Endodermal cell (in vitro differentiated cells): ENCODE measurements at regions not wholly inside any gene's neighbourhood (a gene's known extent, or its start where the extent isn't known, plus 50 kb on each side); places are given as distances from the start of the nearest gene placed in this dataset.

Experiments
- DNase-seq: peaks from one replicate; pipeline ENCODE4 v3.0.0-alpha.2; 2017
- H3K27ac ChIP-seq: 2 replicates; pipeline ENCODE4 v1.5.1; 2013; ENCODE audit warnings: mild to moderate bottlenecking, low read depth, low read length, moderate library complexity
- H3K27me3 ChIP-seq: 2 replicates; pipeline ENCODE4 v1.6.1; 2013; ENCODE audit warnings: mild to moderate bottlenecking, low read length, moderate library complexity; ENCODE audit not compliant: insufficient read depth, control insufficient read depth, poor library complexity, severe bottlenecking
- H3K36me3 ChIP-seq: 2 replicates; pipeline ENCODE4 v1.7.0; 2013; ENCODE audit warnings: mild to moderate bottlenecking, low read length, moderate library complexity; ENCODE audit not compliant: control insufficient read depth, insufficient read depth
- H3K4me1 ChIP-seq: one replicate; pipeline ENCODE4 v1.7.0; 2013; ENCODE audit warnings: low read length; ENCODE audit not compliant: control insufficient read depth, insufficient read depth
- H3K4me3 ChIP-seq: 2 replicates; pipeline ENCODE4 v1.5.1; 2013; ENCODE audit warnings: mild to moderate bottlenecking, low read length, moderate library complexity
- H3K9ac ChIP-seq: 2 replicates; pipeline ENCODE4 v1.6.1; 2013; ENCODE audit warnings: mild to moderate bottlenecking, low read length, moderate library complexity; ENCODE audit not compliant: poor library complexity, severe bottlenecking; ENCODE audit errors: extremely low read depth
- H3K9me3 ChIP-seq: 2 replicates; pipeline ENCODE4 v1.6.1; 2013; ENCODE audit warnings: mild to moderate bottlenecking, low read length, moderate library complexity; ENCODE audit not compliant: control insufficient read depth
- H3K27ac Mint-ChIP-seq: 2 replicates; pipeline ENCODE4 v1.8.0; 2020; ENCODE audit warnings: mixed read lengths
- H3K27me3 Mint-ChIP-seq: 2 replicates; pipeline ENCODE4 v1.8.0; 2021; ENCODE audit warnings: mild to moderate bottlenecking, mixed read lengths; ENCODE audit not compliant: insufficient read depth
- H3K36me3 Mint-ChIP-seq: 2 replicates; pipeline ENCODE4 v1.8.0; 2020; ENCODE audit warnings: low read depth, mixed read lengths
- H3K4me1 Mint-ChIP-seq: 2 replicates; pipeline ENCODE4 v1.8.0; 2020; ENCODE audit warnings: mixed read lengths
- H3K4me3 Mint-ChIP-seq: 2 replicates; pipeline ENCODE4 v1.8.0; 2020; ENCODE audit warnings: mild to moderate bottlenecking, moderate library complexity, mixed read lengths
- H3K9me3 Mint-ChIP-seq: 2 replicates; pipeline ENCODE4 v1.8.0; 2020; ENCODE audit warnings: mild to moderate bottlenecking, mixed read lengths
- WGBS, 2 experiments: methylation state at CpG; one replicate each; pipeline versions ENCODE4 v1.1.5 to v1.1.7; 2013; ENCODE audit warnings: missing lambda C conversion rate in 2 of 2, mixed read lengths in 1 of 2; ENCODE audit not compliant: insufficient coverage in 1 of 2, insufficient read length in 1 of 2; 5-methylcytosine and 5-hydroxymethylcytosine counted together
- TF ChIP-seq, protein P1 (sequence below): fragments of 200-600 bp; sonication (generic); conservative IDR thresholded peaks from 2 replicates; pipeline ENCODE4 v1.5.0; 2021; ENCODE audit warnings: antibody characterized with exemption, mild to moderate bottlenecking

DNA sequence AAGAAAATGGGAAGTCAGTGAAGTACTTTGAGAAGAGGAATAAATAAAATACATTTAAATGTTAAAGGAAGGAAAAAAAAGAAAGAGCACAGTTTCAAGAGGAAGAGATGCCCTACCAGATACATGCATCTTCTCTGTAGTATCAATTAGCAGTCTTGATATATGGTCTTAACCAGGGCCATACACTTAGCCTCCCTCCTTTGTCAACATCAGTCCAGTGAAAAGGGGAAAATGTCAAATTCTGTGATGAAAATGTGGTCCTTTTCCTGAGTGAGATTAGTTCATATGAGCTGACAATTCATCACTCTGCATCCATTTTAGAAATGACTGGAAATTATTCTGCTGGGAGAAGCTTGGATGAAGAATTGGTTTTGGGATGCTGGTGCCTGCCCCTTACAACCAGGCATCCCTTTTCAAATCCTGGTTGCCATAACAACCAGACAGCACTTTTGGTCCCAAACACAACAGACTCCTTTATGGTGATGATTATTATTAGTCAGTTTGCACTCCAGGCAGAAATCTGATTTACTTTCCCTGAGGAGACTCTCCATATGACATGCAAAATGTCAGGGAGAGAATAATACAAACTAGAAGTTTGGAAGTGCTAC is 933.6 kb upstream of the CDH8 start:
- no peaks in the 10 kb centered on the region for H3K36me3 ChIP-seq

DNA sequence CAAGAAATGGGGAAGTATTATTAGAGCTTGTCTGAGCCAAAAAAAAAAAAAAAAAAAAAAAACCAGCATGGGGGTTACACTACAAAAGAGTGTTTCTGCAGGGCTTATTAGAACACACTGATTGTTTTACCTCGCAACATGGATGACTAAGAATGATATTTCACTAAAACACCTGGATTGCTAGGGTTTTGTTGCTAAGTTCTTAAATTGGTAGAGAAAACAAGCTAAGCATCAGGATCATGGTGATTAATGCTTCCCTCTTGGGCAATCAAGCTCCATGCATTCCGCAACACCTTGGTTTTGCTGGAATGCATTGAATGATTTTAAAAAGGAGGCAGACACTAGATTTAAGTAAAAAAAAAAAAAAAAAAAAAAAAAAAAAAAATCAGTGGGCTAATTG is 931.4 kb upstream of the CDH8 start:
- no peak for DNase-seq
- Histone ChIP-seq H3K9me3 (peaks cover 10% of the 10 kb centered on the region), H3K27me3 (no peaks in the 10 kb centered on the region), H3K4me1 (no peaks in the 10 kb centered on the region), H3K4me3 (no peak overlapping the region), H3K27ac (no peak overlapping the region), H3K9ac (no peak overlapping the region), H3K36me3 (no peaks in the 10 kb centered on the region)
- no peak overlapping the region for H3K4me3 Mint-ChIP-seq
- no peaks in the 10 kb centered on the region for H3K36me3 Mint-ChIP-seq
- H3K4me1 Mint-ChIP-seq, result no peaks in the 10 kb centered on the region
- TF ChIP-seq, protein P1, sequence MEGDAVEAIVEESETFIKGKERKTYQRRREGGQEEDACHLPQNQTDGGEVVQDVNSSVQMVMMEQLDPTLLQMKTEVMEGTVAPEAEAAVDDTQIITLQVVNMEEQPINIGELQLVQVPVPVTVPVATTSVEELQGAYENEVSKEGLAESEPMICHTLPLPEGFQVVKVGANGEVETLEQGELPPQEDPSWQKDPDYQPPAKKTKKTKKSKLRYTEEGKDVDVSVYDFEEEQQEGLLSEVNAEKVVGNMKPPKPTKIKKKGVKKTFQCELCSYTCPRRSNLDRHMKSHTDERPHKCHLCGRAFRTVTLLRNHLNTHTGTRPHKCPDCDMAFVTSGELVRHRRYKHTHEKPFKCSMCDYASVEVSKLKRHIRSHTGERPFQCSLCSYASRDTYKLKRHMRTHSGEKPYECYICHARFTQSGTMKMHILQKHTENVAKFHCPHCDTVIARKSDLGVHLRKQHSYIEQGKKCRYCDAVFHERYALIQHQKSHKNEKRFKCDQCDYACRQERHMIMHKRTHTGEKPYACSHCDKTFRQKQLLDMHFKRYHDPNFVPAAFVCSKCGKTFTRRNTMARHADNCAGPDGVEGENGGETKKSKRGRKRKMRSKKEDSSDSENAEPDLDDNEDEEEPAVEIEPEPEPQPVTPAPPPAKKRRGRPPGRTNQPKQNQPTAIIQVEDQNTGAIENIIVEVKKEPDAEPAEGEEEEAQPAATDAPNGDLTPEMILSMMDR, result no peak
- WGBS, 2 experiments, result 88 to 100% methylated on average over 1 to 2 of the region's 2 CpGs
- no peaks in the 10 kb centered on the region for H3K27me3 Mint-ChIP-seq
- H3K27ac Mint-ChIP-seq, result no peak overlapping the region
- H3K9me3 Mint-ChIP-seq, result peaks cover 10% of the 10 kb centered on the region

More for the DNA sequence above, 933.6 kb upstream of the CDH8 start:
- TF ChIP-seq, protein P1, result no peak
- no peak overlapping the region for H3K27ac Mint-ChIP-seq
- no peaks in the 10 kb centered on the region for H3K4me1 ChIP-seq
- peaks cover 10% of the 10 kb centered on the region for H3K9me3 Mint-ChIP-seq
- no peaks in the 10 kb centered on the region for H3K27me3 ChIP-seq
- H3K36me3 Mint-ChIP-seq, result no peaks in the 10 kb centered on the region
- peaks cover 10% of the 10 kb centered on the region for H3K9me3 ChIP-seq
- no peak overlapping the region for H3K4me3 Mint-ChIP-seq
- no peaks in the 10 kb centered on the region for H3K4me1 Mint-ChIP-seq
- no peaks in the 10 kb centered on the region for H3K27me3 Mint-ChIP-seq
- no peak overlapping the region for H3K27ac ChIP-seq
- no peak overlapping the region for H3K9ac ChIP-seq
- DNase-seq, result no peak
- H3K4me3 ChIP-seq, result no peak overlapping the region

DNA sequence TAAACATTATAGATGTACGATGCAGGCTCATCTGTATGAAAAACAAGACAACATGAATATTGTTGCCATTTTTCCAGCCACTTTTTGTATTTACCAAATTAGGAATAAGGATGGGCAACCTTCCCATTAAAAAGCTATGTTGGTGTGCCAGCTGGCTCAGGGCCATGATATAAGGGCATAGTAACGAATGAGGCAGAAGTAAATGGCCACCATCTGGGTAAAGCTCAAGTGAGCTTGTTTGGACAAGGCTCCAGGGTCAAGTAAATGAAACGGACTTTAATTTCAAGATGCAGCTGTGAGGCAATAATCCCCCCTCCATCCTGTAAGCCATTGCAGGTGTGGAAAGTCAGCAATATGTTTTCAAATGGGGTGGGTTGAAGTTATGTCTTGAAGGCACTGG is 930.9 kb upstream of the CDH8 start:
- Mint-ChIP-seq H3K4me1 (no peaks in the 10 kb centered on the region), H3K27ac (no peak overlapping the region), H3K36me3 (no peaks in the 10 kb centered on the region), H3K27me3 (no peaks in the 10 kb centered on the region), H3K9me3 (peaks cover 10% of the 10 kb centered on the region), H3K4me3 (no peak overlapping the region)
- Histone ChIP-seq H3K27ac (no peak overlapping the region), H3K27me3 (no peaks in the 10 kb centered on the region), H3K4me1 (no peaks in the 10 kb centered on the region), H3K4me3 (no peak overlapping the region), H3K9ac (no peak overlapping the region), H3K36me3 (no peaks in the 10 kb centered on the region), H3K9me3 (peaks cover 10% of the 10 kb centered on the region)
- DNase-seq, result no peak
- WGBS, 2 experiments, result 93 to 100% methylated on average over 3 of the region's 3 CpGs
- TF ChIP-seq, protein P1, result no peak
